ENCODE measurements at regions not wholly inside any gene's neighbourhood (a gene's known extent, or its start where the extent isn't known, plus 50 kb on each side); places are given as distances from the start of the nearest gene placed in this dataset.

DNA sequence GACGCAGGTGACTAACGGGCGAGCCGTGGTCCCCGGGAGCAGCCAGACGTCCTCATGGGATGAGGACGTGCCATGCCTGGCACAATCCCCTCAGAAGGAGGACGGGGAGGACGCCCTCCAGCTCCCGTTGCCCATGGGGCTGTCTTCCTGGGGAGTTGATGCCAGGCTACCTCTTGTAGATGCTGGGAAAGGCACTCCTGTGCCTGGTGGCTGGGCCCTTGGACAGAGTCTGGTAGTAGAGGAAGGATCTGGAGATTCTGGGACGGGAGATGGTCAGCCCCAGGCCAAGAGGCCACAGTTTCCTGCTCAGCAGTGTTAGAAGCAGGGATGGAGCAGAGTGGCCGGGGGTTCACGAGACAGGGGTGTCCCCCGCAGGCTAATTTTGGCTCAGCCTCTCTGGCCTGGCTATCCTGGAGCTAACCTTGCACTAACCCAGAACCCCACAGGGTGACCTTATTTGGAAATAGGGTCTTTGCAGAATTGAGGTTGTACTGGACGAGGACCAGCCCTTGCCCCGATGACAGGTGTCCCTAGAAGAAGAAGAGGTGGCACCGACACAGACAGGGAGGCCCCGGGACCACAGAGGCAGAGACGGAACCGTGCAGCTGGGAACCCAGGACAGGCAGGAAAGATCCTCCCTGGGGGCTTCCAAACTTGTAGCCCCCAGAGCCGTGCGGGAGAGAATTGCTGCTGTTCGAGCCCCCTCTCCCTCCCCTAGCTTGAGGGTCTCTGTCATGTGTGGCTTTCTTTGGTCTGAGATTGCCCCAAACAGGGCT lies 50.1 kb upstream of the ADRA2C start:
- POLR2A ChIA-PET = no interaction called here
- Histone ChIP-seq H3K27me3 (replicated peaks in 2 of 5; ENCODE audit: control insufficient read depth in 4 of 5, insufficient read depth in 5 of 5, low read length in 4 of 5) (peaks cover 0 to 37% (median 0%) of the 10 kb centered on the region in 5 experiments), H3K36me3 (ENCODE audit: control insufficient read depth in 4 of 4, insufficient read depth in 4 of 4, low read length in 3 of 4) (no peaks in the 10 kb centered on the region), H3K4me3 (ENCODE audit: control insufficient read depth in 1 of 7, extremely low read depth in 1 of 7, insufficient read depth in 4 of 7, low read depth in 2 of 7, low read length in 6 of 7) (no peak overlapping the region), H3K4me1 (ENCODE audit: control extremely low read depth in 1 of 4, control insufficient read depth in 4 of 4, insufficient read depth in 4 of 4, low read length in 3 of 4) (no peaks in the 10 kb centered on the region), H3K27ac (ENCODE audit: insufficient read depth in 1 of 2, low read depth in 1 of 2, low read length in 2 of 2, poor library complexity in 1 of 2, severe bottlenecking in 2 of 2) (no peak overlapping the region), H3K9me3 (ENCODE audit: control extremely low read depth in 1 of 5, control insufficient read depth in 4 of 5, insufficient read depth in 2 of 5, low read depth in 1 of 5, low read length in 4 of 5) (peaks cover 0 to 11% (median 0%) of the 10 kb centered on the region in 5 experiments)
- 85% methylated on average over 21 of the region's 23 CpGs for WGBS (ENCODE audit: insufficient coverage)
- CTCF ChIA-PET = no interaction called here
- no peak for DNase-seq

DNA sequence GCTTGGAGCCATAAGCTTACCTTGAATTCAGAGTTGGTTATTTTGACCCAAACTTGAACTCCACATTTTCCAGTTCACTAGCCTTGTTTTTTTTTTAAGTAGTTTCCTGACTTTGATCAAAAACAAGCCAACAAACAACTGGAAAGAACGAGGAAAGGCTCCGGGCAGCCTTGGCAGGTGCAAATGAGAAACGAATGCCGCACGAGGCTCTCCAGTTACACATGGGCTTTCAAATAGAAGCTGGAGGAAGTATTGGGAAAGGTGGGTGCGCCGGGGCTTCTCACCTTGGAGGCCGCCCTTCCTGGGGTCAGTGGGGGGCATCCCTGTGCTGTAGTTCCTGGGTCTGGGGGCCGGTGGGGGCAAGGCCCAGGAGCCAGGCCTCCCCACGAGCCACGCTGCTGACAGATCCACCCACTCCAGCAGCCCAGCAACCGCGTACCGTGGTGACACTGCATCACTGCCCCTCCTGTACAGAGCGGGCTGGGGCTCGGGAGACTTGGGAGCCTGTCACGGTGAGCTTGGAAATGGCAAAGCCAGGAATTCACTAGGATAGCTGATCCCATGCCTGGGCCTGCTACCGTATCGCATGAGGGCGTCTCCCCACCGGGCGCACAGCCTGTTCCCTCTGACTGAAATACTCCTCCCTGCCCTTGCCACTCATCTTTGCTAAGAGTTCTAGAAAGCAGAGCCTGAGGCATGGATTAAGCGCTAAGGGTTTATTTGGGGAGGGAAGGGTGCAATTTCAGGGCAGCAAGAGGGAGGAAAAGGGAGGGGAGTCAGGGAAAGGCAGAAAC lies 50.9 kb upstream of the ADRA2C start:
- Histone ChIP-seq H3K36me3 (ENCODE audit: control insufficient read depth in 4 of 4, insufficient read depth in 4 of 4, low read length in 3 of 4) (no peaks in the 10 kb centered on the region), H3K27me3 (replicated peaks in 2 of 5; ENCODE audit: control insufficient read depth in 4 of 5, insufficient read depth in 5 of 5, low read length in 4 of 5) (peaks cover 0 to 29% (median 0%) of the 10 kb centered on the region in 5 experiments), H3K4me1 (ENCODE audit: control extremely low read depth in 1 of 4, control insufficient read depth in 4 of 4, insufficient read depth in 4 of 4, low read length in 3 of 4) (no peaks in the 10 kb centered on the region), H3K27ac (ENCODE audit: insufficient read depth in 1 of 2, low read depth in 1 of 2, low read length in 2 of 2, poor library complexity in 1 of 2, severe bottlenecking in 2 of 2) (no peak overlapping the region), H3K4me3 (ENCODE audit: control insufficient read depth in 1 of 7, extremely low read depth in 1 of 7, insufficient read depth in 4 of 7, low read depth in 2 of 7, low read length in 6 of 7) (no peak overlapping the region), H3K9me3 (ENCODE audit: control extremely low read depth in 1 of 5, control insufficient read depth in 4 of 5, insufficient read depth in 2 of 5, low read depth in 1 of 5, low read length in 4 of 5) (peaks cover 0 to 11% (median 0%) of the 10 kb centered on the region in 5 experiments)
- POLR2A ChIA-PET = no interaction called here
- DNase-seq = no peak
- CTCF ChIA-PET = no interaction called here
- WGBS (ENCODE audit: insufficient coverage) = 76% methylated on average over 19 of the region's 23 CpGs

GRCh38 chr4:3714642-3715001 lies 51.6 kb upstream of the ADRA2C start:
- Histone ChIP-seq H3K4me3 (ENCODE audit: control insufficient read depth in 1 of 7, extremely low read depth in 1 of 7, insufficient read depth in 4 of 7, low read depth in 2 of 7, low read length in 6 of 7) (no peak overlapping the region), H3K9me3 (ENCODE audit: control extremely low read depth in 1 of 5, control insufficient read depth in 4 of 5, insufficient read depth in 2 of 5, low read depth in 1 of 5, low read length in 4 of 5) (peaks cover 0 to 11% (median 0%) of the 10 kb centered on the region in 5 experiments), H3K27ac (ENCODE audit: insufficient read depth in 1 of 2, low read depth in 1 of 2, low read length in 2 of 2, poor library complexity in 1 of 2, severe bottlenecking in 2 of 2) (no peak overlapping the region), H3K36me3 (ENCODE audit: control insufficient read depth in 4 of 4, insufficient read depth in 4 of 4, low read length in 3 of 4) (no peaks in the 10 kb centered on the region), H3K4me1 (ENCODE audit: control extremely low read depth in 1 of 4, control insufficient read depth in 4 of 4, insufficient read depth in 4 of 4, low read length in 3 of 4) (no peaks in the 10 kb centered on the region), H3K27me3 (replicated peaks in 2 of 5; ENCODE audit: control insufficient read depth in 4 of 5, insufficient read depth in 5 of 5, low read length in 4 of 5) (peaks cover 0 to 23% (median 0%) of the 10 kb centered on the region in 5 experiments)
- WGBS (ENCODE audit: insufficient coverage) = 71% methylated on average over 1 of the region's 4 CpGs
- POLR2A ChIA-PET = no interaction called here
- CTCF ChIA-PET = no interaction called here
- no peak for DNase-seq

GRCh38 chr4:3713817-3714641 lies 52.2 kb upstream of the ADRA2C start:
- no peak for DNase-seq
- Histone ChIP-seq H3K36me3 (ENCODE audit: control insufficient read depth in 4 of 4, insufficient read depth in 4 of 4, low read length in 3 of 4) (no peaks in the 10 kb centered on the region), H3K4me1 (ENCODE audit: control extremely low read depth in 1 of 4, control insufficient read depth in 4 of 4, insufficient read depth in 4 of 4, low read length in 3 of 4) (no peaks in the 10 kb centered on the region), H3K4me3 (ENCODE audit: control insufficient read depth in 1 of 7, extremely low read depth in 1 of 7, insufficient read depth in 4 of 7, low read depth in 2 of 7, low read length in 6 of 7) (no peak overlapping the region), H3K27me3 (replicated peaks in 2 of 5; ENCODE audit: control insufficient read depth in 4 of 5, insufficient read depth in 5 of 5, low read length in 4 of 5) (peaks cover 0 to 20% (median 0%) of the 10 kb centered on the region in 5 experiments), H3K27ac (ENCODE audit: insufficient read depth in 1 of 2, low read depth in 1 of 2, low read length in 2 of 2, poor library complexity in 1 of 2, severe bottlenecking in 2 of 2) (no peak overlapping the region), H3K9me3 (ENCODE audit: control extremely low read depth in 1 of 5, control insufficient read depth in 4 of 5, insufficient read depth in 2 of 5, low read depth in 1 of 5, low read length in 4 of 5) (peaks cover 0 to 11% (median 0%) of the 10 kb centered on the region in 5 experiments)
- 96% methylated on average over 12 of the region's 13 CpGs for WGBS (ENCODE audit: insufficient coverage)
- CTCF ChIA-PET = no interaction called here
- POLR2A ChIA-PET = no interaction called here

DNA sequence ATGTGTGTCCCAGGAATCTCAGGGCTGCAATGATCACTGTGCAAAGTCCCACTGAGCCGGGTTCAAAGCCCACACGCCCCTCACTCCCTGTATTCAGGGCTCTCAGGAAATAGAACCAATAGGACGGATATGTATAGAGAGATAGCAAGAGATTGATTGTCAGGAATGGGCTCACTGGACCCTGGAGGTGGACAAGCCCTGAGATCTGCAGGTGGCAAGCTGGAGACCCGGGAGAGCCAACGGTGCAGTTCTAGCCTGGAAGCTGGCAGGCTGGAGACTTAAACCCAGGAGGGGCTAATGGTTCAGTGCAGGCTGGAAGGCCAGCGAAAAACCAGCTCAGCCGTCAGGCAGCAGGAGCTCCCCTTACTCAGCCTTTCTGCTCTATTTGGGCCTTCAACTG lies 52.8 kb upstream of the ADRA2C start:
- POLR2A ChIA-PET = no interaction called here
- Histone ChIP-seq H3K36me3 (ENCODE audit: control insufficient read depth in 4 of 4, insufficient read depth in 4 of 4, low read length in 3 of 4) (no peaks in the 10 kb centered on the region), H3K4me3 (ENCODE audit: control insufficient read depth in 1 of 7, extremely low read depth in 1 of 7, insufficient read depth in 4 of 7, low read depth in 2 of 7, low read length in 6 of 7) (no peak overlapping the region), H3K27ac (ENCODE audit: insufficient read depth in 1 of 2, low read depth in 1 of 2, low read length in 2 of 2, poor library complexity in 1 of 2, severe bottlenecking in 2 of 2) (no peak overlapping the region), H3K4me1 (ENCODE audit: control extremely low read depth in 1 of 4, control insufficient read depth in 4 of 4, insufficient read depth in 4 of 4, low read length in 3 of 4) (peaks cover 0 to 3% (median under 1%) of the 10 kb centered on the region in 4 experiments), H3K9me3 (ENCODE audit: control extremely low read depth in 1 of 5, control insufficient read depth in 4 of 5, insufficient read depth in 2 of 5, low read depth in 1 of 5, low read length in 4 of 5) (peaks cover 0 to 5% (median 0%) of the 10 kb centered on the region in 5 experiments), H3K27me3 (replicated peaks in 2 of 5; ENCODE audit: control insufficient read depth in 4 of 5, insufficient read depth in 5 of 5, low read length in 4 of 5) (peaks cover 0 to 19% (median 0%) of the 10 kb centered on the region in 5 experiments)
- WGBS (ENCODE audit: insufficient coverage) = 86% methylated on average over 5 of the region's 7 CpGs
- CTCF ChIA-PET = no interaction called here
- no peak for DNase-seq

DNA sequence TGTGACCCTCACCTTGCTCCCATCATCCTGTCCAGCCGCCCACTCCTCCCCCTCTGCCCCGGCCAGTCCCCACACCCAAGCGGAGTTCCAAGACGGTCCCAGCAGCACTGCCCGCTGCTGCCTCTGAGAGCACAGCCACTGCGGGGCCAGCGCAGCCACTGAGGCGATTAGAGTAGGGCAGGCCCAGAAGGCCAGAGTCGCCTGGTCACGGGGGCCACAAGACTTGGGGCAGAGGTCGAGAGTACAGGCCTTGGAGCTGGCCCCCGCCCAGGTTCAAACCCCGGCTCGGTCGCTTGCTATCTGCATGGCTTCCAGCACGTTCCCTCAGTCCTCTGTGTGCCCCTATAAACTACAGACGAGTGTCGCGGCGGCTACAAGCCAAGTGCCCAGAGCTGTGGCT lies 53.2 kb upstream of the ADRA2C start:
- 96% methylated on average over 11 of the region's 20 CpGs for whole genome bisulfite sequencing (ENCODE audit: insufficient coverage)
- peaks cover 0 to under 1% (median 0%) of the 10 kb centered on the region in 5 experiments for H3K9me3 ChIP-seq (ENCODE audit: control extremely low read depth in 1 of 5, control insufficient read depth in 4 of 5, insufficient read depth in 2 of 5, low read depth in 1 of 5, low read length in 4 of 5)
- H3K36me3 ChIP-seq (ENCODE audit: control insufficient read depth in 4 of 4, insufficient read depth in 4 of 4, low read length in 3 of 4) = no peaks in the 10 kb centered on the region
- peaks cover 0 to 15% (median 0%) of the 10 kb centered on the region in 5 experiments for H3K27me3 ChIP-seq (replicated peaks in 2 of 5; ENCODE audit: control insufficient read depth in 4 of 5, insufficient read depth in 5 of 5, low read length in 4 of 5)
- H3K4me1 ChIP-seq (ENCODE audit: control extremely low read depth in 1 of 4, control insufficient read depth in 4 of 4, insufficient read depth in 4 of 4, low read length in 3 of 4) = peaks cover 0 to 7% (median 4%) of the 10 kb centered on the region in 4 experiments
- H3K4me3 ChIP-seq (ENCODE audit: control insufficient read depth in 1 of 7, extremely low read depth in 1 of 7, insufficient read depth in 4 of 7, low read depth in 2 of 7, low read length in 6 of 7) = no peak overlapping the region
- no peak for DNase-seq
- POLR2A ChIA-PET = no interaction called here
- H3K27ac ChIP-seq (ENCODE audit: insufficient read depth in 1 of 2, low read depth in 1 of 2, low read length in 2 of 2, poor library complexity in 1 of 2, severe bottlenecking in 2 of 2) = no peak overlapping the region
- CTCF ChIA-PET = no interaction called here

All from common myeloid progenitor, CD34-positive (primary cell).